ENCODE measurements at regions not wholly inside any gene's neighbourhood (a gene's known extent, or its start where the extent isn't known, plus 50 kb on each side); places are given as distances from the start of the nearest gene placed in this dataset.

DNA sequence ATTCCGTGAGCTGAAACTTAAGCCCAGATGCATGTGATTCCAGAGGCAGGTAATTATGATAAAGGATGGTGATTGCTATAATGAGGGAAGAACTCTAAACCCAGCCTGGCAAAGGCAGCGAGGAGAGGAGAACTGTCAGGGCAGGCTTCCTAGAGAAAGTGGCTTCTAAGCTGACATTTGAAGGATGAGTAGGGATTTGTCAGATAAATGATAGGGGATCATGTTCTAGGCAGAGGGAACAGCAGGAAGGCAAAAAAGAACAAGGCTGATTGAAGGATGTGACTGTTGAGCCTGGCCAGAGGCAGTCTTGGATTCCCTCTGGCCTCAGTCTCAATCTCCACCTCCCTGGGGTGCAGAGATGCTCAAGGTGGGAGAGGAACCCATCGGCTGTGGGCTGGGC, 146.4 kb upstream of the POU3F1 start:
- no peak for TF ChIP-seq SIN3A (IDR thresholded peaks at IDR 0.05; ENCODE audit: borderline replicate concordance, insufficient read depth, low read length)
- no peak for TF ChIP-seq POLR2AphosphoS5 (IDR thresholded peaks at IDR 0.05; ENCODE audit: low read depth, low read length)
- TF ChIP-seq, protein P1, sequence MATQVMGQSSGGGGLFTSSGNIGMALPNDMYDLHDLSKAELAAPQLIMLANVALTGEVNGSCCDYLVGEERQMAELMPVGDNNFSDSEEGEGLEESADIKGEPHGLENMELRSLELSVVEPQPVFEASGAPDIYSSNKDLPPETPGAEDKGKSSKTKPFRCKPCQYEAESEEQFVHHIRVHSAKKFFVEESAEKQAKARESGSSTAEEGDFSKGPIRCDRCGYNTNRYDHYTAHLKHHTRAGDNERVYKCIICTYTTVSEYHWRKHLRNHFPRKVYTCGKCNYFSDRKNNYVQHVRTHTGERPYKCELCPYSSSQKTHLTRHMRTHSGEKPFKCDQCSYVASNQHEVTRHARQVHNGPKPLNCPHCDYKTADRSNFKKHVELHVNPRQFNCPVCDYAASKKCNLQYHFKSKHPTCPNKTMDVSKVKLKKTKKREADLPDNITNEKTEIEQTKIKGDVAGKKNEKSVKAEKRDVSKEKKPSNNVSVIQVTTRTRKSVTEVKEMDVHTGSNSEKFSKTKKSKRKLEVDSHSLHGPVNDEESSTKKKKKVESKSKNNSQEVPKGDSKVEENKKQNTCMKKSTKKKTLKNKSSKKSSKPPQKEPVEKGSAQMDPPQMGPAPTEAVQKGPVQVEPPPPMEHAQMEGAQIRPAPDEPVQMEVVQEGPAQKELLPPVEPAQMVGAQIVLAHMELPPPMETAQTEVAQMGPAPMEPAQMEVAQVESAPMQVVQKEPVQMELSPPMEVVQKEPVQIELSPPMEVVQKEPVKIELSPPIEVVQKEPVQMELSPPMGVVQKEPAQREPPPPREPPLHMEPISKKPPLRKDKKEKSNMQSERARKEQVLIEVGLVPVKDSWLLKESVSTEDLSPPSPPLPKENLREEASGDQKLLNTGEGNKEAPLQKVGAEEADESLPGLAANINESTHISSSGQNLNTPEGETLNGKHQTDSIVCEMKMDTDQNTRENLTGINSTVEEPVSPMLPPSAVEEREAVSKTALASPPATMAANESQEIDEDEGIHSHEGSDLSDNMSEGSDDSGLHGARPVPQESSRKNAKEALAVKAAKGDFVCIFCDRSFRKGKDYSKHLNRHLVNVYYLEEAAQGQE (IDR thresholded peaks at IDR 0.05; ENCODE audit: insufficient read depth in 1 of 2, low read depth in 2 of 2, low read length in 2 of 2), result no peak
- TF ChIP-seq TAF1 (IDR thresholded peaks at IDR 0.05; ENCODE audit: borderline replicate concordance, insufficient read depth, low read length), result no peak
- no peak for TF ChIP-seq FOXP2 (optimal IDR thresholded peaks at IDR 0.05; ENCODE audit: borderline replicate concordance, extremely low read depth, extremely low read length, insufficient read depth)

GRCh38 chr1:38191461-38191860, 144.9 kb upstream of the POU3F1 start:
- no peak for TF ChIP-seq POLR2AphosphoS5 (IDR thresholded peaks at IDR 0.05; ENCODE audit: low read depth, low read length)
- no peak for TF ChIP-seq TAF1 (IDR thresholded peaks at IDR 0.05; ENCODE audit: borderline replicate concordance, insufficient read depth, low read length)
- TF ChIP-seq, protein P1 (IDR thresholded peaks at IDR 0.05; ENCODE audit: insufficient read depth in 1 of 2, low read depth in 2 of 2, low read length in 2 of 2), result no peak
- TF ChIP-seq FOXP2 (optimal IDR thresholded peaks at IDR 0.05; ENCODE audit: borderline replicate concordance, extremely low read depth, extremely low read length, insufficient read depth), result no peak
- no peak for TF ChIP-seq SIN3A (IDR thresholded peaks at IDR 0.05; ENCODE audit: borderline replicate concordance, insufficient read depth, low read length)

GRCh38 chr1:38190983-38191382, 144.4 kb upstream of the POU3F1 start:
- TF ChIP-seq FOXP2 (optimal IDR thresholded peaks at IDR 0.05; ENCODE audit: borderline replicate concordance, extremely low read depth, extremely low read length, insufficient read depth) (no peak), SIN3A (IDR thresholded peaks at IDR 0.05; ENCODE audit: borderline replicate concordance, insufficient read depth, low read length) (no peak)
- TF ChIP-seq, protein P1 (IDR thresholded peaks at IDR 0.05; ENCODE audit: insufficient read depth in 1 of 2, low read depth in 2 of 2, low read length in 2 of 2), result no peak

GRCh38 chr1:38187552-38187951, 141.0 kb upstream of the POU3F1 start:
- TF ChIP-seq POLR2AphosphoS5 (IDR thresholded peaks at IDR 0.05; ENCODE audit: low read depth, low read length), result no peak

GRCh38 chr1:38186566-38186965, 140.0 kb upstream of the POU3F1 start:
- TF ChIP-seq POLR2AphosphoS5 (IDR thresholded peaks at IDR 0.05; ENCODE audit: low read depth, low read length), result no peak
- no peak for TF ChIP-seq SIN3A (IDR thresholded peaks at IDR 0.05; ENCODE audit: borderline replicate concordance, insufficient read depth, low read length)
- TF ChIP-seq, protein P1 (IDR thresholded peaks at IDR 0.05; ENCODE audit: insufficient read depth in 1 of 2, low read depth in 2 of 2, low read length in 2 of 2), result no peak

Measured in PFSK-1 (cell line).